Central memory CD8-positive, alpha-beta T cell (primary cell): ENCODE measurements at regions not wholly inside any gene's neighbourhood (a gene's known extent, or its start where the extent isn't known, plus 50 kb on each side); places are given as distances from the start of the nearest gene placed in this dataset.

ENCODE experiments used
- ATAC-seq: fragments of 150-1000 bp; cut with Tn5 transposase; replicated peaks from 2 replicates; pipeline ENCODE4 v1.10.0; 2022; ENCODE audit warnings: mild to moderate bottlenecking, moderate FRiP score, moderate number of reproducible peaks; ENCODE audit not compliant: poor library complexity, severe bottlenecking; ENCODE audit errors: extremely low read depth
- DNase-seq, 2 donors: peaks; one replicate each; pipeline ENCODE4 v3.0.0; 2021; ENCODE audit warnings: low spot score in 2 of 2
- H3K27ac Mint-ChIP-seq: one replicate; pipeline ENCODE4 v1.8.0; 2022; ENCODE audit warnings: low read depth, mild to moderate bottlenecking, moderate library complexity, mixed read lengths
- H3K27me3 Mint-ChIP-seq: one replicate; pipeline ENCODE4 v1.8.0; 2022; ENCODE audit warnings: mixed read lengths
- H3K36me3 Mint-ChIP-seq: one replicate; pipeline ENCODE4 v1.8.0; 2022; ENCODE audit warnings: mild to moderate bottlenecking, moderate library complexity, mixed read lengths; ENCODE audit not compliant: insufficient read depth
- H3K4me1 Mint-ChIP-seq: one replicate; pipeline ENCODE4 v1.8.0; 2022; ENCODE audit warnings: mixed read lengths
- H3K4me3 Mint-ChIP-seq: one replicate; pipeline ENCODE4 v1.8.0; 2022; ENCODE audit warnings: mild to moderate bottlenecking, moderate library complexity, mixed read lengths
- H3K9me3 Mint-ChIP-seq: one replicate; pipeline ENCODE4 v1.8.0; 2022; ENCODE audit warnings: mixed read lengths

DNA sequence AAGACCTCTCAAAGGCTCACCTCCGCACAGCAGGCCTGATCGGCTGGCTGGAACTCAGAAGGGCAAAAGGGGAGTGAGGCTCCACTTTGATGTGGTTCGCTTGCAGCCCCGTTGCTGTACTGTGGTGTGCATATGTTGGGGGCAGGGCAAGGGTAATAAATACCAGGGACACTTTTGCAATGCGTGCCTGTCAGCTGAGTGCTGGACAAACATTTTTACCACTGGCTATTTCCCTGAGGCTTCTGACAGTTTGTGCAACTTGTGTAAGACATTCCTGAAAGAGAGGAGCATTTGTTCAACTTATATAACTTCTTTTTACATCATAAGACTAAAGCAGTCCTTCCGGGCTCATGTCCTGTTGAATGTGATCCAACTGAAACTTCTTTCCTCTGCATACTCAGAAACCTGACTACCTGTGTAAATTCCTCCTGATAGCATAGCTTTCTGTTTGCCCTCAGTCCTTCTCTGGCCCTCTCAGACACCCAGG, 82.3 kb downstream of the SPRY1 start:
- H3K36me3 Mint-ChIP-seq, result peaks cover 4% of the 10 kb centered on the region
- no peaks in the 10 kb centered on the region for H3K9me3 Mint-ChIP-seq
- H3K27me3 Mint-ChIP-seq, result peaks cover 15% of the 10 kb centered on the region
- DNase-seq (no peak), ATAC-seq (no peak)
- no peaks in the 10 kb centered on the region for H3K4me1 Mint-ChIP-seq
- H3K4me3 Mint-ChIP-seq, result no peak overlapping the region
- H3K27ac Mint-ChIP-seq, result no peak overlapping the region

DNA sequence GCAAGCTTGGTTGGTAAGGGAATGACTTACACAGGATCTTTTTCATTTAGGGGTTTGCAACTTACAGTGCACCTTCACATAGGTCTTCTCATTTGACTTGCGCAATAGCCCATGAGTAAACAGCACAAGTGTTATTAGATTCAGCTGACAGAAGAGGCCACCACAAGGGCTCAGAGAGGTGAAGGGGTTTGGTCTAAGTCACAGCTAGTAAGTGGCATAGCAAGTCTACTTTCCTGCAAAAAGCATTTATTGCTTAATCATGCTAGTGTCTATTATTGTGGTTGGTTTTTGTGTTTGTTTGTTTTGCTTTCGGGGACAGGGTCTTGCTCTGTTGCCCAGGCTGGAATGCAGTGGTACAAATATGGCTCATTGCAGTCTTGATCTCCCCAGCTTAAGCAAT, 83.3 kb downstream of the SPRY1 start:
- ATAC-seq (no peak), DNase-seq (no peak)
- no peak overlapping the region for H3K27ac Mint-ChIP-seq
- peaks cover 4% of the 10 kb centered on the region for H3K36me3 Mint-ChIP-seq
- H3K27me3 Mint-ChIP-seq, result peaks cover 11% of the 10 kb centered on the region
- no peak overlapping the region for H3K4me3 Mint-ChIP-seq
- H3K9me3 Mint-ChIP-seq, result no peaks in the 10 kb centered on the region
- no peaks in the 10 kb centered on the region for H3K4me1 Mint-ChIP-seq

DNA sequence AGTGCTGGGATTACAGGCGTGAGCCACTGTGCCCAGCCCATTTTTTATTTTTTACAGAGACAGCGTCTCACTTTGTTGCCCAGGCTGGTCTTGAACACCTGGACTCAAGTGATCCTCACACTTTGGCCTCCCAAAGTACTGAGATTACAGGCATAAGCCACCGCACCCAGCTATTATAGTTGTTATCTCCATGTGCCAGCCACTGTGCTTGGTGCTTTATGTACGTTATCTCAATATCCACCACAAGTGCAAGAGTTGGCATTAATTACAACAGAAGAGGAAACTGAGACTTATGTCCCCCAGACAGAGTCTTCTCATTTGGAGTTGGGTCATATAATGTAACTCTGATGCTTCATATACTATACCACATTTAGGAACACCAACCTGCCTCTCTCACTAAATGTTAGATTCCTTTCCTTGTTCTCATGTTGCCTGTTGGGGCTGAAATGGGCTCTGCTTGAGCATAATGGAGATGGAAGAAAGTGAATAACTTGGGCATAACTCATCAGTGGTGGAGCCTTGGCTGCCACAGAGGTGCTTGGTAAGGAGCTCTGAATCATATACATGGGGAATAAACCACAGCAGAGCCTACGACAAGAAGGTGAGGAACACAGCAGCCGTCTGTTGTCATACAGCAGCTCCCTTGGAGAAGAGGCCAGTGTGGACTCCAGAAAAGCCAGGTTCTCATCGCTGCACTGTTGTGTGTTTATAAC, 84.3 kb downstream of the SPRY1 start:
- Mint-ChIP-seq H3K27ac (no peak overlapping the region), H3K9me3 (no peaks in the 10 kb centered on the region), H3K4me3 (no peak overlapping the region), H3K4me1 (no peaks in the 10 kb centered on the region), H3K27me3 (peaks cover 11% of the 10 kb centered on the region), H3K36me3 (peaks cover 4% of the 10 kb centered on the region)
- DNase-seq, result no peak
- no peak for ATAC-seq

DNA sequence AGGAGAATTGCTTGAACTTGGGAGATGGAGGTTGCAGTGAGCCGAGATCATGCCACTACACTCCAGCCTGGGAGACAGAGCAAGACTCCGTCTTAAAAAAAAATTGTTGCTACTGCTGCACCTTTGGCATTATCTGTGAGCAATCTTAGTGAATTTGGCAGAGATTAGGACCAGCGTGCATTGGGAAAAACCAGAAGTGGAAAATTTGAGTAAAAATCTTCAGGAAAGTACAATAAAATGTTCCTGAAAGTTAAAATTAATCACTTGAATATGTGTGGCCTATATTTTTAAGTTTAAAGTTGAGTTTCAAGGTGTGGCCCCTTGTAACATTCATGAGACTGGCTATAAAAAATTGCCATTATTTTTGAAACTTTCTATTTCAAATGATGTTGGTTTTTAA, 85.1 kb downstream of the SPRY1 start:
- H3K4me1 Mint-ChIP-seq, result no peaks in the 10 kb centered on the region
- peaks cover 11% of the 10 kb centered on the region for H3K27me3 Mint-ChIP-seq
- peaks cover 4% of the 10 kb centered on the region for H3K36me3 Mint-ChIP-seq
- H3K27ac Mint-ChIP-seq, result no peak overlapping the region
- H3K9me3 Mint-ChIP-seq, result no peaks in the 10 kb centered on the region
- no peak overlapping the region for H3K4me3 Mint-ChIP-seq
- DNase-seq (no peak), ATAC-seq (no peak)

DNA sequence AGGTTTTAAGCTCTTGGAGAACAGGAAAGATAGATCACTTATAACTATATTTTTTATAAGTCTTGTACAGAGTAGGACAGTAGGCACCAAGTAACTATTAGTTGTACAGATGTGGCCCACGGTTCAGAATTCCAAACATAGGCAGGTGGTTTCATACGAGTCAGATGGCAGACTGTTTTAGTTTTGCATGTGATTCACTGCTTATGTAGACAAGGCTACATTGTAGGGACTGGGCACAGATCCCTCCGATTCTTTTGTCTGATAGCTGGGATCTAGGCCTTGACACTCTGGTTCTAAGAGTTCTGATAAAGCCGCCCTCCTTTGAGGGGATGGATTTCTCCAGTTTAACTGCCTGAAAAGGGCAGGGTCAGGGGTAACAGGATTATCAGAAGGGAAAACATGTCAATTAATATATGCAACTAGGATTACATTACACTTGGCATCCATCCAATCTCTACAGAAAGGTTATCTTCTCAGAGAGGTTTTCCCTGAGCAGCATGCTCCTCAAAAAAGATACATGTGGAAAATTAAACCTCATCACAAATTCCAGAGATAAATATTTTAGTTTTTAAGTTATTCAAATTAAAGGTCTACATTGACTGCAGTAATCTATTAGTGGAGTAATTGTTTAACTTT, 87.8 kb downstream of the SPRY1 start:
- no peak for ATAC-seq
- H3K36me3 Mint-ChIP-seq, result no peaks in the 10 kb centered on the region
- no peaks in the 10 kb centered on the region for H3K9me3 Mint-ChIP-seq
- H3K27me3 Mint-ChIP-seq, result peaks cover 3% of the 10 kb centered on the region
- no peak for DNase-seq
- H3K4me1 Mint-ChIP-seq, result no peaks in the 10 kb centered on the region
- H3K4me3 Mint-ChIP-seq, result no peak overlapping the region
- no peak overlapping the region for H3K27ac Mint-ChIP-seq

DNA sequence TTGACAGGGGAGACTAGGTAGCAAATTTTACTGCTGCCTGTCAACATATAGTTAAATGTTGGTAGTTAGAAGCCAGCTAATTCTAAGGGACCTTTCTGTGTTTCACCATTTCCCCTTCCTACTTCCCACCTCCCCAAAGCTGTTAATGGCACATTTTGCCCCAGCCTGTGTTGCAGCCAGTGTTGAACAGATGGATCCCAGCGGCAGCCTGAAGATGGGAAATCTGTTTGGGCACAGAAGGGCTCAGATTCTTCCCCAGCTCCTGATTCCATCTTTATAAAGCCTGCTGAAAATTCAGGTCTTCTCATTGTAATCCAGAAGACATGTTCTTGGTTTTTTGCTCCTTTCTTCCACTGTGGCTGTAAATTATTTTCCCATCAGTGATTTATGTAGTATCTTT, 89.0 kb downstream of the SPRY1 start:
- H3K9me3 Mint-ChIP-seq, result no peaks in the 10 kb centered on the region
- H3K36me3 Mint-ChIP-seq, result no peaks in the 10 kb centered on the region
- H3K4me1 Mint-ChIP-seq, result no peaks in the 10 kb centered on the region
- no peak overlapping the region for H3K27ac Mint-ChIP-seq
- no peak for DNase-seq
- no peak overlapping the region for H3K4me3 Mint-ChIP-seq
- H3K27me3 Mint-ChIP-seq, result no peaks in the 10 kb centered on the region
- no peak for ATAC-seq

DNA sequence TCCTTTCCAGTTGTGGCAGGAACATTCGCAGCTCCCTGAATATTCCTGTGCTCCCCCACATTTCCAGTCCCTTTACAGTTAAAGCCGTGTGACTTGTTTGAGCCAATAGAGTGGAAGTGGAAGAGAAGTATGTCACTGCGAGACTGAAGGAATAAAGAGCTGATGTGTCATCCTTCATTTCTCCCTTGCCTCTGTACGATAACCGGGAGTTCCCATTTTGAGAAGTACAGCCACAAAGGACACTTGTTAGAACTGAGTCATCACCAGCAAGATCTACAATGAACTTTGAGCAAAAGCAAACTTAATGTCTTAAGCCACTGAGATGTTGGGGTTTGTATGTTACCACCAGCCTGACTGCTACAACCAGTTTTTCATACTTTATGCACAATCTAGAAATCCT, 92.3 kb downstream of the SPRY1 start:
- H3K4me1 Mint-ChIP-seq, result no peaks in the 10 kb centered on the region
- H3K36me3 Mint-ChIP-seq, result no peaks in the 10 kb centered on the region
- no peak for ATAC-seq
- no peak overlapping the region for H3K27ac Mint-ChIP-seq
- no peak for DNase-seq
- no peak overlapping the region for H3K4me3 Mint-ChIP-seq
- peaks cover 3% of the 10 kb centered on the region for H3K27me3 Mint-ChIP-seq
- H3K9me3 Mint-ChIP-seq, result no peaks in the 10 kb centered on the region

DNA sequence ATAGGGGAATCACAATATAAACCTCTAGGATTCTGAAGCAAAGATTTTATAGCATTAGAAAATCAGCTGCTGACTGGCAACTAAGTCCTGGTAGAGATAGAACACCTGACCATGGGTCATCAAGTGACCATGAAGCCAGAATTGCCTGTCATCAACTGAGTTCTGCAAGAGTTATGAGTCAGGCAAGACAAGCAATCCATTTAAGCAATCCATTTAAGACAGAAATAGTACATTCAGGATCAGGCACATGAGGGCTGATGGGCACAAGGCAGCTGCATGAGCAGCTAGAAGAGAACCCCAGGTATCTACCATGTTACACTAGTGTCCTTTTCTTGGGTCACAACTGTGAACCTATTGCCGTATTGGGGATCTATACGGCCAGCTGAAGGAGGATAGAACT, 98.9 kb downstream of the SPRY1 start:
- Mint-ChIP-seq H3K4me3 (no peak overlapping the region), H3K9me3 (no peaks in the 10 kb centered on the region), H3K27me3 (peaks cover 18% of the 10 kb centered on the region), H3K27ac (no peak overlapping the region), H3K36me3 (no peaks in the 10 kb centered on the region), H3K4me1 (no peaks in the 10 kb centered on the region)
- DNase-seq (no peak), ATAC-seq (no peak)

DNA sequence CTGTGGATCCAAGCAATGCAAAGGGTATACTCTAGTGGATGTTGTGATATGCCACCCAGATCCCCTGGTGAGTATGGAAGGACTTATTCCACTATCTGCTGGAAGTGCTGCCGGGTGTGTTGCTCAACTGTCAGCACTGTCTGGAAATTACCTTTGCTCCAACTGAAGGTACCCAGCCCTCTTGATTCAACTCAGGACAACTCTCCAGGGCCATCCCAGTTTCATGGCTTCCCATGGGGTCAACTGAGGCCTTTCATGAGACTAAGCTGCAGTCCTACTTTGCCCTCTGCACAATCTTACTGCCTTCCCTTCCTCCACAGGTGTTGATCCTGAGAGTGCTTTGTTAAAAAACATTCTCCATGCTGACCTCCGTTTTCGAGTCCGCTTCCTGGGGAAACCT, 99.8 kb downstream of the SPRY1 start:
- ATAC-seq, result no peak
- H3K9me3 Mint-ChIP-seq, result no peaks in the 10 kb centered on the region
- H3K27me3 Mint-ChIP-seq, result peaks cover 18% of the 10 kb centered on the region
- no peaks in the 10 kb centered on the region for H3K36me3 Mint-ChIP-seq
- no peak overlapping the region for H3K4me3 Mint-ChIP-seq
- DNase-seq, result no peak
- H3K27ac Mint-ChIP-seq, result no peak overlapping the region
- no peaks in the 10 kb centered on the region for H3K4me1 Mint-ChIP-seq

DNA sequence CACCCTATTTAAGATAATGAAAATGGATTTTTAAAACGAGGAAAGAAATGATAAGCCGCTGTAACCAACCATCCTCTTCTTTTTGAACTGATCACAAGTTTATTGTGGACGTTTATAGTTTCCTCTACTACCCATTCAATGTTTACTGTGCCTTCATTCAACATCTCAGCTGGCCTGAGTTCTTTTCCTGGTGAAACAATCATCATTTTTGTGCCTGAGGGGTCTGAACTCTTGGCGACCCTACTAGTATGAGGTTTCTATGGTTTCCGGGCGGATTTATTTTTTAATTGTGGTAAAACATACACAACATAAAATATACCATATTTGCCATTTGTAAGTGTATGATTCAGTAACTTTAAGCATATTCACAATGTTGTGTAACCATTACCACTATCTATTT, 100.7 kb downstream of the SPRY1 start:
- ATAC-seq, result no peak
- Mint-ChIP-seq H3K27me3 (peaks cover 18% of the 10 kb centered on the region), H3K4me3 (no peak overlapping the region), H3K9me3 (no peaks in the 10 kb centered on the region), H3K36me3 (no peaks in the 10 kb centered on the region), H3K27ac (no peak overlapping the region), H3K4me1 (no peaks in the 10 kb centered on the region)
- no peak for DNase-seq

DNA sequence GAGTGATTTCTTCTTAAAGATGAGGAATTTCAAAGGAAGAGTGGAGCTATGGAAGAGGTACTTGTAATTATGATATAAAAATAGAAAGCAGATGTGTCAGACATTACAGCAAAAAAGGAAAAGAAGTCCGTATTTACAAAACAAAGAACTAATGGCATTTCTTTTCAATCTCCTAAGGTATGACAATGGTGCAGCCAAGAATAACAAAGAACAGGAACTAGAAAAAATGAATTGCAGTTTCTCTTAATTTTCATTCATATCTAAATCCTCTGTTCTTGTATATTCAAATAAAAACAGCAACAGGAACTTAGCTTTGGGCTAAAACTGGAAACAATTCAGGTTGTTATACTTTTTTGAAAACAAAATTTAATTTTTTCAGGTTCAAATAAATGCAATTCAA, 105.1 kb downstream of the SPRY1 start:
- Mint-ChIP-seq H3K4me3 (no peak overlapping the region), H3K27ac (no peak overlapping the region), H3K27me3 (peaks cover 30% of the 10 kb centered on the region), H3K4me1 (peaks cover 8% of the 10 kb centered on the region), H3K9me3 (no peaks in the 10 kb centered on the region), H3K36me3 (no peaks in the 10 kb centered on the region)
- ATAC-seq, result no peak
- DNase-seq, result no peak

DNA sequence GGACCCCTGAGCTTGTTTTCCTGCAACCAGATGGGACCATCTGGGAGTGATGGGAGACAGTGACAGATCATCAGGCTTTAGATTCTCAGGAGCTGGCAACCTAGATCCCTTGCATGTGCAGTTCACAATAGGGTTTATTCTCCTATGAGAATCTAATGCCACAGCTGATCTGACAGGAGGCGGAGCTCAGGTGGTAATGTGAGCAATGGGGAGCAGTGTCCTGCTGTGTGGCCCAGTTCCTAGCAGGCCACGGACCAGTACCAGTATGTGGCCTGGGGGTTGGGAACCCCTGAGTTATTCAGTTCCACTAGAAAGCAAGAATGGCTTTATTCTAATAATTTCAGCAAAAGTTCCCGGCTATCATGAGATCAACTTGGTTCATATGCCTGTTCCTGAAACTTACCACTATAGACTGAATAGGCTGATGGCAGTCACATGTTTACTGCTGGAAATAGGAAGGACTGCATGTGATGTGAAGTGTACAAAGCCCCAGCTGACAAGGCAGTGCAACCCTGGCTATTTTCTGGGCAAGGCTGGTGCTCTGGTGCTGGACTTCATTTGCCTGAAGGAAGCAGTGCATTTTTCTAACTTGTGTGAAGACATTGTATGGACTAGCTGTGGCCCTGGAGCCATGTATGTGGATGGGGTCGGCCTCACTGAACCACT, 107.2 kb downstream of the SPRY1 start:
- Mint-ChIP-seq H3K27ac (no peak overlapping the region), H3K27me3 (peaks cover 34% of the 10 kb centered on the region), H3K4me3 (no peak overlapping the region), H3K36me3 (peaks cover 2% of the 10 kb centered on the region), H3K9me3 (no peaks in the 10 kb centered on the region), H3K4me1 (peaks cover 8% of the 10 kb centered on the region)
- no peak for DNase-seq
- ATAC-seq, result no peak
